Naive thymus-derived CD8-positive, alpha-beta T cell (primary cell): ENCODE measurements at regions not wholly inside any gene's neighbourhood (a gene's known extent, or its start where the extent isn't known, plus 50 kb on each side); places are given as distances from the start of the nearest gene placed in this dataset.

Experiments used
- ATAC-seq, 2 donors: fragments of 150-1000 bp; cut with Tn5 transposase in 1 of 2; sonication (Bioruptor Pico), chemical (Tn5 transposase) in 1 of 2; 1 replicate in 1 of 2; 2 replicates in 1 of 2; pipeline ENCODE4 v1.10.0; 2021; ENCODE audit warnings: mild to moderate bottlenecking in 2 of 2, moderate library complexity in 2 of 2
- POLR2A ChIA-PET: fragments of 350-600 bp; sonication (Branson Sonifier 250); formaldehyde crosslinking; loops from one replicate; lab custom pipeline; 2021; ENCODE audit warnings: antibody characterized with exemption; lab: Charles Lee
- DNase-seq, 10 donors: peaks; one replicate each; pipeline versions ENCODE4 v3.0.0 to v3.0.0-alpha.2; 2020 to 2022
- H3K27ac Mint-ChIP-seq, 10 donors: one replicate each; pipeline ENCODE4 v1.8.0; 2020 to 2022; ENCODE audit warnings: mild to moderate bottlenecking in 10 of 10, mixed read lengths in 10 of 10, moderate library complexity in 4 of 10, inconsistent platforms in 1 of 10
- H3K27me3 Mint-ChIP-seq, 5 donors: one replicate each; pipeline ENCODE4 v1.8.0; 2021 to 2022; ENCODE audit warnings: mixed read lengths in 5 of 5
- H3K36me3 Mint-ChIP-seq, 3 donors: one replicate each; pipeline ENCODE4 v1.8.0; 2020 to 2022; ENCODE audit warnings: mixed read lengths in 3 of 3, mild to moderate bottlenecking in 2 of 3, inconsistent platforms in 1 of 3
- H3K4me1 Mint-ChIP-seq, 4 donors: one replicate each; pipeline ENCODE4 v1.8.0; 2021 to 2022; ENCODE audit warnings: mixed read lengths in 4 of 4
- H3K4me3 Mint-ChIP-seq, 10 donors: one replicate each; pipeline ENCODE4 v1.8.0; 2020 to 2022; ENCODE audit warnings: mild to moderate bottlenecking in 10 of 10, mixed read lengths in 10 of 10, moderate library complexity in 6 of 10, inconsistent platforms in 1 of 10
- H3K9me3 Mint-ChIP-seq, 9 donors: one replicate each; pipeline ENCODE4 v1.8.0; 2020 to 2022; ENCODE audit warnings: mixed read lengths in 9 of 9, mild to moderate bottlenecking in 3 of 9, inconsistent platforms in 1 of 9, moderate library complexity in 1 of 9

DNA sequence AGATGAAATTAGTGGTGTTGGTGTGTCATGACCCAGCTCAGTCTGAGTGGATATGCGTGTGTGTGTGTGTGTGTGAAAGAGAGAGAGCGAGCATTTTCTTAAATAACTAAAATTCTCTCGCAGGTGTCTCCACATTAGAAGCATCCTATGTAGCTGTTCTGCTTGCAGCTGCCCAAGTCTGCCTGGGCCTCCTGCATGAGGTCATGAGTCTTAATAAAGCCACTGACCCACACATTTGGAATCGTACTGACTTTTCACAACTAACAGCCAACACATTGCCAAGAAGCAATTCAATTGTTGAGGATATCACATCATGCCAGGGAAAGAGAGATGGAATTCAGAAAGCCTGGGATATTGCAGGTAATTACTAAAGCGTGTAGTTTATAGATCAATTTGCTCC lies 238.2 kb upstream of the AJAP1 start:
- peaks cover 7 to 36% (median 13%) of the 10 kb centered on the region in 5 donors for H3K27me3 Mint-ChIP-seq
- DNase-seq (no peak), ATAC-seq (no peak)
- peaks cover 0 to 9% (median 0%) of the 10 kb centered on the region in 3 donors for H3K36me3 Mint-ChIP-seq
- POLR2A ChIA-PET = no interaction called here
- H3K4me1 Mint-ChIP-seq = no peaks in the 10 kb centered on the region
- H3K9me3 Mint-ChIP-seq = peaks cover 0 to 30% (median 8%) of the 10 kb centered on the region in 9 donors
- no peak overlapping the region for H3K4me3 Mint-ChIP-seq
- no peak overlapping the region for H3K27ac Mint-ChIP-seq

GRCh38 chr1:4418021-4418420 lies 236.4 kb upstream of the AJAP1 start:
- Mint-ChIP-seq H3K36me3 (peaks cover 0 to 9% (median 0%) of the 10 kb centered on the region in 3 donors), H3K9me3 (peaks cover 0 to 30% (median 8%) of the 10 kb centered on the region in 9 donors), H3K27me3 (peaks cover 7 to 41% (median 16%) of the 10 kb centered on the region in 5 donors), H3K4me1 (no peaks in the 10 kb centered on the region), H3K4me3 (no peak overlapping the region), H3K27ac (no peak overlapping the region)
- DNase-seq (no peak), ATAC-seq (no peak)
- POLR2A ChIA-PET = no interaction called here

DNA sequence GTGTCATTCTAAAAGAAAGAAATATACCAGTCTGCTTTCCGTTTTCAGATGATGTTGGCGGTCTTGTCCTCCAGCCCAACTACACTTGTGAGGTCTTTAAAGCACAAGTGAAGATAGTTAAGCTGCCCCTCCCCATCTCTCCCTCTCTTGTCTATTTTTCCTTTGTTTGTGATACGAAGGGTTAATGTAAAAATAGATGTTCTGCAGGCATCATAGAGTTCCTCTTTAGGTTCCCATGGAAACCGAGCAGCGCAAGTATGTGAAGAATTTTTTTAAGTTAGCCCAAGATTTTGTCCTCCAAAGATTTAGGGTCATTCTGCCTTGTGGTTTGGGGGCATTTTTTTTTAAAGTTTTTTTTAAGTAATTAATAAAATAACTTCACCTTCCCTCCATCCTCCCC lies 232.4 kb upstream of the AJAP1 start:
- ATAC-seq = no peak
- peaks cover 0 to 18% (median 6%) of the 10 kb centered on the region in 9 donors for H3K9me3 Mint-ChIP-seq
- no peak overlapping the region for H3K27ac Mint-ChIP-seq
- POLR2A ChIA-PET = no interaction called here
- no peak for DNase-seq
- H3K36me3 Mint-ChIP-seq = peaks cover 0 to 9% (median 0%) of the 10 kb centered on the region in 3 donors
- H3K4me1 Mint-ChIP-seq = no peaks in the 10 kb centered on the region
- H3K4me3 Mint-ChIP-seq = no peak overlapping the region
- peaks cover 5 to 36% (median 18%) of the 10 kb centered on the region in 5 donors for H3K27me3 Mint-ChIP-seq

DNA sequence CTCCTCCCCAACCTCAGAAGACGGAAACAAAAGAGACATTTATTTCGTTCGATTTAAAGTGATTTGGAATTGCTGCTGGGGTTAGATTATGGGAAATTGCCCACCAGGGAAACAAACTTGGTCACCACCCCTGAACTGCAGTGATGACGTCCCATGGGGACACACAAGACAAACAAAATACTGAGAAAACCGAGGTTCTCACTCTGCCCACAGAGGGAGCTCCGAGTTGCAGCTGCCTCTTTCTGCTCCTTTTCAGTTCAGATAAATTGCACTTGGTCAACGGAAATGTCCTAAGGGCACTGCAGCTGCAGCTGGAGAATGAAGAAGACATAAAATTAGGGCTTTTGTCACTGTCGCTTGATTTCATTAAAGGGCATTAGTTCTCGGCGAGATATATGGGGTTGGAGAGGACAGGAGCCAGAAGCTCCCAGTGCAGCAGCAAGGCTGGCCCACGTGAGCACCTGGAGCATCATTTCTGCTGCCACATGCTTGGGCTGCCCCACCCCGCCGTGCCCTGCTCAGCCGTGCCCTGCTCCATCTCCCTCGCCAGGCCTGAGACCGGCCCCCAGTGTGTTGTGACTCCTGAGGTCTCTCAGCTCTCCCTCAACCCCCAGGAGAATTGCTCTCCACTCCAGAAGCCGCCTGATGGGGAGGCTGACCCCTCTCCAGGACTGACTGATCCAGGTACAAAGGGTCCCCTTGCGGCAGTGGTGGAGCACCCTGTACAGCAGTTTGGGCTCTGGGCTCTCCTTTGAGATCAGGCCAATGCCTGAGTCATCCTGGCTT lies 231.7 kb upstream of the AJAP1 start:
- Mint-ChIP-seq H3K36me3 (peaks cover 0 to 7% (median 0%) of the 10 kb centered on the region in 3 donors), H3K9me3 (peaks cover 0 to 18% (median 6%) of the 10 kb centered on the region in 9 donors), H3K4me3 (no peak overlapping the region), H3K4me1 (no peaks in the 10 kb centered on the region), H3K27ac (no peak overlapping the region), H3K27me3 (peaks cover 5 to 31% (median 18%) of the 10 kb centered on the region in 5 donors)
- ATAC-seq (no peak), DNase-seq (no peak)
- POLR2A ChIA-PET = no interaction called here

DNA sequence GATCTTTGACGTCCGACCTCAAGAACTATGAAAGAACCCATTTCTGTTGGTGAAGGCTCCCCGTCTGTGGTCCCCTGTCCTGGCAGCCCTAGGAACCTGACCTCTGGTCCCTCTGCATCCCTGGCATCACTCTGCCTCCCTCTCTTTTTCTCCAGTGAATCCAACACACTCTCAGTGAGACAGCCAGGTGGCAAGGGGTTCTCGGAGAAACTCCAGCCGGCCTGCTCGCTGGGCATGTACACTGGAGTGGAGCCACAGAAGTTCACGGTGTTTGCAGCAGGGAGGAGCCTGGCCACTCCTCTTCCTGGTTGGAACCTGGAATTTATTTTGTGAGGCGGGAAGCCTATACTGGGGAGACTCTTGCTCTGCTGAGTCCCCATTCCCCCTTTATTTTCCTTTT lies 230.2 kb upstream of the AJAP1 start:
- ATAC-seq (no peak), DNase-seq (no peak)
- Mint-ChIP-seq H3K4me3 (no peak overlapping the region), H3K27me3 (peaks cover 3 to 19% (median 14%) of the 10 kb centered on the region in 5 donors), H3K9me3 (peaks cover 0 to 16% (median 5%) of the 10 kb centered on the region in 9 donors), H3K36me3 (peaks cover 0 to 4% (median 0%) of the 10 kb centered on the region in 3 donors), H3K4me1 (no peaks in the 10 kb centered on the region), H3K27ac (no peak overlapping the region)
- POLR2A ChIA-PET = no interaction called here

DNA sequence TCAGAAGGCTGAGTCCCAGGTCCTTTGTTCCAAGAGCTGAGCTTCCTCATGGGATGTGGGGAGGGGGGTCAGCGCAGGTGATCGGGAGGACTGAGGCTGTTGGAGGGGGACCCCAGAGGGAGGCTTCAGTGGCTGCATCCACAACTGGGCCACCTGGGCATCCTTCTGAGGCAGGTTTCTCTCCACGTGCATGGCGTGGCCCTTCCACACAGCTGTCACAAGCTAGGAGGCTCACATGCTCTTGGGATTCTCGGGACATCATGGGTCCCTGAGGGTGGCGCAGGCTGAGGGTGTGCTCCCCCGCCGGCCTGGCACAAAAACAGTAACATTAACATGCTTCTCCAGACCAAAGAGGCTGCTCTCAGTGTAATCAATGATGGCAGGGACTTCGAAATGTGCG lies 229.6 kb upstream of the AJAP1 start:
- H3K27me3 Mint-ChIP-seq = peaks cover 2 to 19% (median 11%) of the 10 kb centered on the region in 5 donors
- no peaks in the 10 kb centered on the region for H3K4me1 Mint-ChIP-seq
- H3K4me3 Mint-ChIP-seq = no peak overlapping the region
- DNase-seq = no peak
- POLR2A ChIA-PET = no interaction called here
- no peak for ATAC-seq
- peaks cover 0 to 16% (median 3%) of the 10 kb centered on the region in 9 donors for H3K9me3 Mint-ChIP-seq
- no peak overlapping the region for H3K27ac Mint-ChIP-seq
- peaks cover 0 to 4% (median 0%) of the 10 kb centered on the region in 3 donors for H3K36me3 Mint-ChIP-seq

GRCh38 chr1:4425892-4426291 lies 228.5 kb upstream of the AJAP1 start:
- H3K27me3 Mint-ChIP-seq = peaks cover 0 to 11% (median 9%) of the 10 kb centered on the region in 5 donors
- no peak overlapping the region for H3K4me3 Mint-ChIP-seq
- no peaks in the 10 kb centered on the region for H3K4me1 Mint-ChIP-seq
- no peaks in the 10 kb centered on the region for H3K36me3 Mint-ChIP-seq
- no peak overlapping the region for H3K27ac Mint-ChIP-seq
- POLR2A ChIA-PET = no interaction called here
- DNase-seq (no peak), ATAC-seq (no peak)
- H3K9me3 Mint-ChIP-seq = peaks cover 0 to 16% (median 0%) of the 10 kb centered on the region in 9 donors

- H3K27ac Mint-ChIP-seq = no peak overlapping the region
- DNase-seq (no peak), ATAC-seq (no peak)
- H3K27me3 Mint-ChIP-seq = peaks cover 0 to 5% (median 0%) of the 10 kb centered on the region in 5 donors
- H3K36me3 Mint-ChIP-seq = no peaks in the 10 kb centered on the region
- POLR2A ChIA-PET = no interaction called here
- H3K4me1 Mint-ChIP-seq = no peaks in the 10 kb centered on the region
- H3K4me3 Mint-ChIP-seq = no peak overlapping the region
- peaks cover 0 to 16% (median 0%) of the 10 kb centered on the region in 9 donors for H3K9me3 Mint-ChIP-seq
Observed at GRCh38 chr1:4428711-4429110, 225.7 kb upstream of the AJAP1 start.

DNA sequence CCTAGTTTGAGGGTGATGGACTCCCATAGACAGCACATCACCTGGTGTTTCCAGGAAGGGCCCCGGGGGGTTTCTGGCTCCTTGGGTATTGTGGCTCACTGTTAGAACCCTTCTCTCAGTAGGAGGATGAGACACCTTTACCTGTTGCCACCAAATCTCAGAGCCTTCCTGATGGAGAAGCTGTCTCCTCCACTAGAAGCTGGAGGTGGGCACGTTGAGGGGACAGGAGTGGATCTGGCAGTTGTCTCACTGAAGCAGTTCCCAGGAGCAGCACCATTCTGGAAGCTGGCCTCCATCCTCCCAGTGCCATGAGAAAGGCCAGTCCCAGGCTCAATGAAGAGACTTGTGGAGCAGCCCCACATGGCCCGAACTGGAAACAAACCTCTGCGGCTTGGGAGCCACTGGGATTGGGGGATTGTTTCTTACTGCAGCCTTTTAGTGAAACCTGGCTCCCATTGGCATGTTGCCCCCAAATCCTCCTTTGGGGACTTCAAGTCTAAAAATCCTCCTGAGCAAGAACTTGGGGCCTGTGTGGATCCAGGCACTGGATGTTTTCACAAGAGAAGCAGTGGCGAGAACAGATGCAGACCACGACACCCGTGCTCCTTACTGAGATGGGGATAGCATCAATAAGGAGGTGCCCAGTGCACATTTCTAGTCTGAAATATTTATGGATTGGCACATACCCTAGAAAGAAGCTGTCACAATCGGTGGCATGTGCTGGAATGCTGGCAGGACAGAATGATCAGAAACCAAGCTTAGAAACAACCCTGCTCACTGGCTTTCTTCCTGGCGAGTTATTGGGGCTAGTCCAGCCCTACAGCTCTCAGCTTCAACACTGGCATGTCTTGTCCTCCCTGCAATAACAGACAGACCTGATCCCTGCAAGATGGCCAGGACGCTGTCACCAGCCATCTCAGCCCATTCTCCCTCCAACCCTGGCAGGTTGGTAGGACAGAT lies 223.7 kb upstream of the AJAP1 start:
- ATAC-seq (no peak), DNase-seq (no peak)
- H3K36me3 Mint-ChIP-seq = peaks cover 0 to 2% (median 0%) of the 10 kb centered on the region in 3 donors
- no peaks in the 10 kb centered on the region for H3K4me1 Mint-ChIP-seq
- no peak overlapping the region for H3K27ac Mint-ChIP-seq
- H3K27me3 Mint-ChIP-seq = peaks cover 2 to 13% (median 6%) of the 10 kb centered on the region in 5 donors
- POLR2A ChIA-PET = no interaction called here
- peaks cover 0 to 16% (median 0%) of the 10 kb centered on the region in 9 donors for H3K9me3 Mint-ChIP-seq
- no peak overlapping the region for H3K4me3 Mint-ChIP-seq

- peaks cover 0 to 14% (median 0%) of the 10 kb centered on the region in 9 donors for H3K9me3 Mint-ChIP-seq
- no peaks in the 10 kb centered on the region for H3K4me1 Mint-ChIP-seq
- DNase-seq (no peak), ATAC-seq (no peak)
- H3K36me3 Mint-ChIP-seq = peaks cover 0 to 2% (median 0%) of the 10 kb centered on the region in 3 donors
- H3K27me3 Mint-ChIP-seq = peaks cover 2 to 18% (median 6%) of the 10 kb centered on the region in 5 donors
- H3K27ac Mint-ChIP-seq = no peak overlapping the region
- POLR2A ChIA-PET = no interaction called here
- no peak overlapping the region for H3K4me3 Mint-ChIP-seq
Observed at GRCh38 chr1:4431491-4431890, 222.9 kb upstream of the AJAP1 start.

- Mint-ChIP-seq H3K27ac (no peak overlapping the region), H3K4me1 (no peaks in the 10 kb centered on the region), H3K27me3 (peaks cover 3 to 18% (median 8%) of the 10 kb centered on the region in 5 donors), H3K36me3 (peaks cover 0 to 2% (median 0%) of the 10 kb centered on the region in 3 donors), H3K4me3 (no peak overlapping the region), H3K9me3 (peaks cover 0 to 15% (median 0%) of the 10 kb centered on the region in 9 donors)
- no peak for ATAC-seq
- POLR2A ChIA-PET = no interaction called here
- no peak for DNase-seq
Observed at GRCh38 chr1:4433075-4433474, 221.3 kb upstream of the AJAP1 start.

DNA sequence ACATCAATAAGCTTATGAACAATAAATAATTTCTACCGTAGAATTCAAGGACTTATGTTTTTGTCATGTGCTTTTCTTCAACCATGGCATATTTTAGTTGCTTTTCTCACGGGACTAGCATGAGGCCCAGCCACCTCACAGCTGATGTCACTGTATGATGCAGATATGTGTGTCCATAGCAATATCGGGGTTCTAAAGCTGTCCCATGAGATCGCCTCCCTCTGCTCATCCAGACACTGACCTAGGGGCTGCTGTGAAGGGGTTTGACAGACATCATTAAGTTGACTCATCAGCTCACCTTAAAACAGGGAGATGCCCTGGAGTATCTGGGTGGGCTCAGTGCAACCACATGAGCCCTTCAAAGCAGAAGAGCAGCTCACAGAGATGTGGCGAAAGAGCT lies 210.3 kb upstream of the AJAP1 start:
- H3K27ac Mint-ChIP-seq = no peak overlapping the region
- peaks cover 22 to 44% (median 34%) of the 10 kb centered on the region in 5 donors for H3K27me3 Mint-ChIP-seq
- H3K4me3 Mint-ChIP-seq = no peak overlapping the region
- H3K36me3 Mint-ChIP-seq = no peaks in the 10 kb centered on the region
- DNase-seq (no peak), ATAC-seq (no peak)
- no peaks in the 10 kb centered on the region for H3K9me3 Mint-ChIP-seq
- POLR2A ChIA-PET = no interaction called here
- peaks cover 0 to 2% (median 0%) of the 10 kb centered on the region in 4 donors for H3K4me1 Mint-ChIP-seq
